Ishikawa (cell line): ENCODE measurements at regions not wholly inside any gene's neighbourhood (a gene's known extent, or its start where the extent isn't known, plus 50 kb on each side); places are given as distances from the start of the nearest gene placed in this dataset.

ENCODE experiments used
- CEBPB ChIP-seq: IDR thresholded peaks from 2 replicates; pipeline ENCODE4 v1.6.1; 2012
- CREB1 ChIP-seq: IDR thresholded peaks from 2 replicates; pipeline ENCODE4 v1.6.1; 2012; ENCODE audit warnings: low read depth
- EGR1 ChIP-seq: IDR thresholded peaks from 2 replicates; pipeline ENCODE4 v1.6.1; 2012
- EP300 ChIP-seq: IDR thresholded peaks from 2 replicates; pipeline ENCODE4 v1.6.1; 2012; ENCODE audit warnings: borderline replicate concordance
- FOXM1 ChIP-seq: IDR thresholded peaks from 2 replicates; pipeline ENCODE4 v1.6.1; 2012; ENCODE audit warnings: low read depth, borderline replicate concordance
- MAX ChIP-seq: IDR thresholded peaks from 2 replicates; pipeline ENCODE4 v1.6.1; 2012
- NFIC ChIP-seq: IDR thresholded peaks from 2 replicates; pipeline ENCODE4 v1.6.1; 2012
- RAD21 ChIP-seq: IDR thresholded peaks from 2 replicates; pipeline ENCODE4 v1.6.1; 2012; ENCODE audit warnings: low read depth
- REST ChIP-seq: IDR thresholded peaks from 2 replicates; pipeline ENCODE4 v1.6.1; 2012; ENCODE audit warnings: low read depth, mild to moderate bottlenecking
- TAF1 ChIP-seq: IDR thresholded peaks from 2 replicates; pipeline ENCODE4 v1.6.1; 2012; ENCODE audit warnings: low read depth, mild to moderate bottlenecking
- TCF12 ChIP-seq: IDR thresholded peaks from 2 replicates; pipeline ENCODE4 v1.6.1; 2012; ENCODE audit warnings: low read depth
- TEAD4 ChIP-seq: IDR thresholded peaks from 2 replicates; pipeline ENCODE4 v1.6.1; 2012
- YY1 ChIP-seq: IDR thresholded peaks from 2 replicates; pipeline ENCODE4 v1.6.1; 2012; ENCODE audit warnings: low read depth
- TF ChIP-seq, protein P1 (sequence below): IDR thresholded peaks from 2 replicates; pipeline ENCODE4 v1.6.1; 2012

DNA sequence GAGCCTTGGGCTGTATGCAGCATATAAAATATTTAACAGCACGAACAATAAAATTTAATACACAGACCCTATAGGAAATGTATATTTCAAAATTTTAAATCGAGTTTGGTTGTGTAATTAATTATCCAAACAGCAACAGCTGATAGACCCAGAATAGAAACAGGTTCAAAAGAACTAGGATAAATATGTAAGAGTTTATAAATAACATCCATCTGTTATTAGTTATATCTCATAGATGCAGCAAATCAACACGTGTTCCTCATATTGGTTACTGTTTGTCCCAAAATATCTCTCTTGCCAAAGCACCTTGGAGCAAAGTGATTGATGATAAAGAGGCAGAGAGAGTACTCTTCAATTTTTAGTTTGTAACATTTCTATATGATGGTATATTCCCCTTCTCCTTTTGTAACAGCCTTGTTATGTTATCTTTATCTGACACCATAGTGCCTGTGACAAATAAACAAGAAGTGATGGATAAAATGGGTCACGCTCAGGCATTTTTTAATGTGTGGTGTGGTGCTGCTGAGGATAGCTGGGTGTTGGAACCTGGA lies 260.6 kb upstream of the NBEA start:
- TF ChIP-seq EP300 = no peak
- TF ChIP-seq TAF1 = no peak
- no peak for TF ChIP-seq YY1
- no peak for TF ChIP-seq TEAD4
- no peak for TF ChIP-seq CEBPB
- TF ChIP-seq, protein P1, sequence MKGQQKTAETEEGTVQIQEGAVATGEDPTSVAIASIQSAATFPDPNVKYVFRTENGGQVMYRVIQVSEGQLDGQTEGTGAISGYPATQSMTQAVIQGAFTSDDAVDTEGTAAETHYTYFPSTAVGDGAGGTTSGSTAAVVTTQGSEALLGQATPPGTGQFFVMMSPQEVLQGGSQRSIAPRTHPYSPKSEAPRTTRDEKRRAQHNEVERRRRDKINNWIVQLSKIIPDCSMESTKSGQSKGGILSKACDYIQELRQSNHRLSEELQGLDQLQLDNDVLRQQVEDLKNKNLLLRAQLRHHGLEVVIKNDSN = no peak
- no peak for TF ChIP-seq NFIC
- no peak for TF ChIP-seq RAD21
- no peak for TF ChIP-seq REST
- TF ChIP-seq MAX = no peak
- no peak for TF ChIP-seq EGR1
- no peak for TF ChIP-seq FOXM1
- TF ChIP-seq CREB1 = no peak
- no peak for TF ChIP-seq TCF12
